Brain pericyte (primary cell): ENCODE measurements at regions not wholly inside any gene's neighbourhood (a gene's known extent, or its start where the extent isn't known, plus 50 kb on each side); places are given as distances from the start of the nearest gene placed in this dataset.

ENCODE experiments used
- DNase-seq: peaks from one replicate; pipeline ENCODE4 v3.0.0-alpha.2; 2012; ENCODE audit warnings: low read depth, low spot score

DNA sequence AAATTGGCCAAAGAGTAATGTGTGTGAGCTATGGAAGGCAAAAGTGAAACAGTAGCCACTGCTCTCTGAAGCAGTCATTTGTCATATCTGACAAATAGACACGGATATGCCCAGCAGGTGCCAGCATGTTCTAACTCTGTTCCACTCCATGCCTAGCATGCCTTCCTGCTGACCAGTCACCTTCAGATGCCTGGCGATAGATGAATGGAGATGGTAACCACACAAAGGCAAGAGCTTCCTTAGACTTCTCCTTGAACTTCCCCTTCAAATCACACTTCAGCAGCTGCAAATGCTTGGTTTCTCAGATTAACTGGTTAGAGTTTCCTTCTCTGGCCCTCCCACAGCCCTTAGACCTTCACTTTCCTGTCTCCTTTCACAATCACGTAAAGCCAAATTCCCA is 429.9 kb downstream of the DAD1 start:
- DNase-seq: no peak

DNA sequence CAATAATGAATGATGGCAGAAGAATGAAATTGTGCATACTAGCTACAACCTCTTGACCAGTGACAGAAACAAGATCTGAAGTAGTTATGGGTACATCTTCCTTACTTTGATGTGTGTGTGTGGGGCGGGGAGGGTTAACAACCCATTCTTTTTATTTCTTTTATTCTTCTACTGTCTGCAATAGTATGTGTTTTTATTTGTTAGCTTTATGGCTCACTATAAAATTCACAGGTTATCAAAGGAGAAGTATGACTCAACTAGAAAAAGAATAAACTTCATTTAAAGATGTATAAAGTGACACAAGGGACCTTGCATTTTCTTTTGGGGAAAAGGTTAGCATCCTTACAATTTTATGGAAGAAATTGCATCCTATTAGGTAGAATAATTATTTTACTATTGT is 430.5 kb downstream of the DAD1 start:
- DNase-seq: no peak

DNA sequence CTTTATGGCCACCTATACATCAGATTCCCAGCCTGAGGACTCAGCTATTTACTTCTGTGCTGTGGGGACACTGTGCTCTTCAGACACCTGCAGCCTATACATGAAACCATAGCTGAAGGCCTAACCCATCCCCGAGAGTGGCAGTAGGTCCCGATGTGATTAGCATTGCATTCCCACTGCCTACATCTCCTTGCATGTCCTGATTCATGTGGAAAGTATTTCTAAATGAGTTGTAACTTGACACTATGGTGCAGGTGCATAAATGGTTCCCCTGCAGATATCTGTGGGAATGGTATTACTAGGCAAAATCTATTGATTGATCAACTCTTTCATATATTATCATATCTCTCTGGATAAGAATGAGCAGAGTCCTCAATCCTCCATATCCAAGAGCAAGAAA is 433.5 kb downstream of the DAD1 start:
- no peak for DNase-seq

- no peak for DNase-seq
These were observed 436.1 kb downstream of the DAD1 start for GRCh38 chr14:22152903-22153302.

GRCh38 chr14:22152161-22152870 is 436.7 kb downstream of the DAD1 start:
- no peak for DNase-seq

GRCh38 chr14:22151121-22151520 is 437.9 kb downstream of the DAD1 start:
- DNase-seq: no peak

DNA sequence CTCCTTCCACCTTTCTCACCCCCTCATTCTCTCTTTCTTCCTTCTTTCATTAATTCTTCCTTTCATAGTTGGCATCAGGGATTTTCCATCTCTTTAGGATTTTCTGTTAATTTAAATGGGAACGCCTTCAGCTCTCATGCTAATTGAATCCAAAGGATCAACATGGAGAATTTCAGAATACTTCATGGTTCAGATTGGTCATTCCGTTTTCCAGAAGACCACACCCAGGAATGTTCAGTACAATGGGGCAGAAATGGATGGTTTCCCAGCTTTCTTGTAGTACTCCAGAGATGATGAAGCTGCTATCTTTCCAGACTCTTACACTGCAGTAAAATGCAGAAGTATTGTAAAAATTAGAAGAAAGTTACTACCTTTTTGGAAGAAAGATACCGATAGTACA is 440.0 kb downstream of the DAD1 start:
- no peak for DNase-seq

DNA sequence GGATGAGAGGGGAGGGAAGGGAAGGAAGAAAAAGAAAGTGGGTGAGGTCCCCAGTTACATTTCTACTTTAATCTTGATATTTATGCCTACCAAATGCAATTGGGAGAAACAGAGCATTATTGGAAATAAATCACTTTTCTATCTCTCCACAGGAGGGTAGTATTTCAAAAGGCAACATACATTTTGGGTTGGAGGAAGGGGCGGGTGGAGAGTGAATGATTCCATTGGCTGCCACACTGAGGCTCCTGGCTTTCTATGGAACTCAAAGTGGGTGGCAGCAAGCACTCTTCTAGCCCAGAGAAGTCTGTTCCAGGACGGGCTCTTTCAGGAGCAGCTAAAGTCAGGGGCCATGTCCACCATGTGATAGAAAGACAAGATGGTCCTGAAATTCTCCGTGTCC is 441.3 kb downstream of the DAD1 start:
- DNase-seq: no peak

- no peak for DNase-seq
These were observed 445.7 kb downstream of the DAD1 start for GRCh38 chr14:22143363-22143762.

DNA sequence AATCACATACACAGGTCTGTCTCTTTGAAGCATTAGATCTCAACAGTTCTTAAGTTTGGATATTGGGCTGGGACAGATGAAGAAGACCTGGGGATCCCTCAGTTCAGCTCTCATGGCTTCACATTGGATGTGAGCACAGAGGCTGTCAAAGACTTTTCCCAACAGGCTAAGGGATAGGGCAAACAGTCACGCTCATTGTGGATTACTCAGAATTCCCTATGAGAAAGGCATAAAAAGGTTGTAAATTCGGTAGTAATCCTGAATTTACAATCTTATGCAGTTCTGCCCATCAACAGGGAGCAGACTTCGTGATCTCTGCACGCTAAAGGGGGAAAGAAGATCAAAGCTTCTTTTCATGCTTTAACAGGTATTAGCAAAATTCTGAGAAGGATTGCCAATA is 448.4 kb downstream of the DAD1 start:
- DNase-seq: no peak

DNA sequence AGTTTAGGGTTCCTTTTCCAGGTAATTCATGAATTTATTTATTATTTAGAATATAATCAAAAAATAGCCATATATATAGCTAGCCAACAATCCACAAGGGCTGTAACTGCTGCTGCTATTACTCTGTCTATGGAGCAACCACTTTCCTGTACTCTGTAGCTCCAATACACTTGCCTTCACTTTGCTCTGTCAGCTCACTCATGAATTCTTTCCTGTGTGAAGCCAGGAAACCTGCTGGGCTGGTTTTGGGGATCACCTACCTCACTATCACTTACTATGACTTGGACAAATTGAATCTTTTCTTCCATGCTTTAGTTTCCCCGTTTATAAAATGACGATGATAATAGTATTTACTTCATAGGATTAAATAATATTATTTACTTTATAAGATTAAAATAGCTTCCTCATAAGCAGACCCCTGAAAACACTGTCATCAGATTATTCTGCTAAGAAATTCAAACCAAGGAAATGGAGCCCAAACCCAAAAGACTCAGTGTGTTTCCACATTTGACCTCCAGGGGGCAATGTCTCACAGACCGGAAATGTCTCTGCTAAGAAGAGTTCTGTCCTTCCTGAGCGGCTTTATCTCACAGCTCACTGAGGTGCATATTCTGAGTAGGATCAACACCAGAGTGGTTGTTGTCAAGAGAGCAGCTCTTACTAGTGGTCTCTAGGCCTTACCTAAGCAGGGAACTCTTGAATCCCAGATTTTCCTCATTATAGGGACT is 457.1 kb downstream of the DAD1 start:
- DNase-seq: no peak

DNA sequence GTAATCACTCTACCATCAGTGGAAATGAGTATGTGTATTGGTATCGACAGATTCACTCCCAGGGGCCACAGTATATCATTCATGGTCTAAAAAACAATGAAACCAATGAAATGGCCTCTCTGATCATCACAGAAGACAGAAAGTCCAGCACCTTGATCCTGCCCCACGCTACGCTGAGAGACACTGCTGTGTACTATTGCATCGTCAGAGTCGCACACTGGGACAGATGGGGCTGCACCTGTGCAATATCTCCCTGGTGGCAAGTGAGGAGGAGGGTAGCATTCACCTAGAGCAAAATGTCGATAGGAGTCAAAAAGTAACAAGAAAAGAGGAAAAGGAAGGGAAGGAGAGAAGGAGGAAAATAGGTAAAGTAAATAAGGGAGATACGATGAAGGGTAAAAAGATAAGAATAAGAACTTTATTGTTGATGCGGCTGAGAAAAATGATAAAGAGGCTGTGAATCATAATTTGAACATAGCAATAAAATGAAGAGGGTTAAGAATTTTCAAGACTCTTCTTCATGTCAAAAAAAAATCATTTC is 450.5 kb upstream of the OR4E1 start:
- DNase-seq: no peak

- no peak for DNase-seq
These were observed 449.4 kb upstream of the OR4E1 start for GRCh38 chr14:22122829-22123560.

GRCh38 chr14:22122227-22122818 is 448.7 kb upstream of the OR4E1 start:
- DNase-seq: no peak

- DNase-seq: no peak
These were observed 445.4 kb upstream of the OR4E1 start for GRCh38 chr14:22118899-22119477.

- DNase-seq: no peak
These were observed 439.8 kb upstream of the OR4E1 start for GRCh38 chr14:22113401-22113800.

- DNase-seq: no peak
These were observed 438.4 kb upstream of the OR4E1 start for GRCh38 chr14:22112004-22112403.

DNA sequence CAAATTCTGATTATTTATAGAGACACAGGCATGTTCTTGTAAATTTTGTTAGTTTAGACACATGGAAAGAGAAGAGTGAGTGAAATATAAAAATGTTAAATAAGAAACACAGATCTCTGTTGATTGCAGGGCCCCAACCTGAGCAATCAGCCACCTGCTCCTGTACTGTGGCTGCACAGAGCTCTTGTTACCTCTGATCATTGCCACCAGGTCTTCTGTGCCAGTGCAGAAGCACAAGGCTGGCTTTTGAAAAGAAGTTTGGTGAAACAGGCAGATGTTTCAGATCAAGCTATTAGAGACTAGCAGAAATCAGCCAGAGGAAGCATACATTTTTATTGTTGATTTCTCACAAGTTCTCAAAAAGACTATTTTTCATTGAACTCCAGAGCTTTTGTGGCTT is 434.1 kb upstream of the OR4E1 start:
- no peak for DNase-seq

DNA sequence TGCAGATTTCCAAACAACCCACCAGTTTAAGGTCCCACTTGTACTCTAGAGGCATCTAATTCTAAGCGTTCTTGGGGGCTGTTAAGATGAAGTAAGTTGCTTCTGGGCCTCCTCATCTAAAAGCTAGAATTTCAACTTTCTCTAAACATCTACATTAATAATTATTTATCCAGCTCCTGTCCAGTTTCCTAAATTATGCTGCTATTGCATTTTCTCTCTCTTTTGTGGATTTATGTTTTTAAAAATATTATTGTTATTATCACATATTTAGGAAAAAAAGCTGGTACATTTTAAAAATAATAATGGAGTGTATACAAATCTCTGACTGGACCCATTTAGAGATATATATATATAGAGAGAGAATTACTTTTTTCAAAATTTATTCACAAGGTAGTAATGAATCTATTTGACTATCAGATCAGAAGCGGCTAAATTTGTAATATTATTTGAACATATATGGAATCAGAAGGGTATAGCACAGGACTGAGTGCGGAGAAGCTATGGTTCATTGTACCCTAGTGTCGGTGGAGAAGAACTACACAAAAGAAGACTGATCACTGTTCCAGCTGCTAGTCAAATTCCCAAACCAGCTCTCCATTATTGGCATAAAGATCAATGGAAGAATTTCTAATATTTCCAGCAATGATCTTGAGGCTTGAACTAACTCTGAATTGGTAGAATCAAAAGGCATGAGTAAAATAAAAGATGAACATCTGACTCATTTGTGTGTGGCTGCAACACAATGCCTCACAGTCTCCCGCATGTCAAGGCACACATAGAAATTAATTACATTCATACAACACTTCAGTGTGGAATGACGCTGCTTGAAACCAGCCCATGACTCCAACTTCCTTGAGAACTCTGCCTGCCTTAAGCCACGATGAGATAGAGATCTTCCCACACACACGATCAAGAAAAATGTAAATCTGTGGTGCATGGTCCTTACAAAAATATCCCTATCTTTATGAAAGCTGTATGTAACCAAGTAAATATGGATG is 433.4 kb upstream of the OR4E1 start:
- DNase-seq: no peak

DNA sequence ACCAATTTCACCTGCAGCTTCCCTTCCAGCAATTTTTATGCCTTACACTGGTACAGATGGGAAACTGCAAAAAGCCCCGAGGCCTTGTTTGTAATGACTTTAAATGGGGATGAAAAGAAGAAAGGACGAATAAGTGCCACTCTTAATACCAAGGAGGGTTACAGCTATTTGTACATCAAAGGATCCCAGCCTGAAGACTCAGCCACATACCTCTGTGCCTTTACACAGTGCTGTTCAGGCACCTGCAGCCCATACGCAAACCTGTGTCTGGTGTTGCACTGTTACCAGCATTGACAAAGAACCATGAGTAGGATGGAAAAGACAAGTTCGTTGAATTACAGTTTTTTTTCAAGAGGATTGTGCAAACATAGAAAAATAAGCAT is 432.0 kb upstream of the OR4E1 start:
- no peak for DNase-seq
